DND-41 (cell line): ENCODE measurements at regions not wholly inside any gene's neighbourhood (a gene's known extent, or its start where the extent isn't known, plus 50 kb on each side); places are given as distances from the start of the nearest gene placed in this dataset.

Experiments
- CTCF ChIP-seq: IDR thresholded peaks from 2 replicates; pipeline ENCODE4 v1.5.1; 2012; ENCODE audit warnings: borderline replicate concordance, low read length, moderate library complexity, mild to moderate bottlenecking; ENCODE audit not compliant: poor library complexity, severe bottlenecking; ENCODE audit errors: extremely low read depth
- EZH2 ChIP-seq: IDR thresholded peaks from 3 replicates; pipeline ENCODE4 v1.6.1; 2012; ENCODE audit warnings: borderline replicate concordance, low read depth, mild to moderate bottlenecking, moderate library complexity, low read length, inconsistent platforms; ENCODE audit not compliant: severe bottlenecking

DNA sequence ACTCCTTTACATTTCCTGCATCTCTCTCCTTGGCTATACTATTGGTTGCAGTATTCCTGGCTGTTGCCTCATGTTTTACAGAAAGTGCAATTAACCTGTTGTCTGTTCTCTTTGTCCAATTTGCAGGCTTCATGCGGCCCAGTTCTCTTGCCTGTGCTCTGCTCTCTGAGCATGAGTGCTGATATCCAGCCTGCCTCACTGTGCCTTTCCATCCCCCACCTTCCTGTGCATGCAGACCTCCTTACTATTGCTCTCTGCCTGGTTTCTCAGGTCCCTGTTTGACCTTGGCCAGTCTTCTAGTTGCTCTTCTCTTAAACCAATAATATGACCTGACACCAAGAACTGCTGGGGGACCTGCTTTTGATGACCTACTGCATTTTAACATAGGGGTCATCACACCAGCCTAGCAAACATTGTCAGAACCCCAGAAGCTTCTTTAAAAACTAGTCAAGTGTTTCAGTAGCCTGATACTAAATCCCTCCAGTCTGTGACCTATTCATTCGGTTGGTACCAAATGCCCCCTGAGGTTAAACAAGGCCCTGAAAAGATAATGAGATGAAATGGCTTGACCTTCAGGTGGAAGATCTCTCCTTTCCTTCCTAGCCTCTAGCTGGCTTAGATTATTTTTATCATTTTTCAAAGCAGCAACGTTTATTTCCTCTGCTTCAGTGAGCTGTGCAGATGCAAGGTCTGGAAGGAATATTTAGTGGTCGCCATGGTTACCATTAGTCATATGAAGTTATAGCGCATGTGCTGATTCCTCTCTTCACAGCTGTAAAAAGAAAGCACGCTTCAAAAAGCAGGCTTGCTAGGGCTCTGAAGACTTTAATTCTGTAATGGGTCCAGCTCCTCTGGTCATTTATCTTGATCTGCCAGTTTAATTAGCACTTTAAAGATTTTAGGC is 216.5 kb downstream of the PHLDA1 start:
- TF ChIP-seq CTCF (no peak), EZH2 (no peak)
